ENCODE measurements at regions not wholly inside any gene's neighbourhood (a gene's known extent, or its start where the extent isn't known, plus 50 kb on each side); places are given as distances from the start of the nearest gene placed in this dataset.
"Not testable (repeated sequence)": the region's sequence is repeated elsewhere in the genome, so short reads cannot be mapped to it uniquely, and the experiment has no call there.

DNA sequence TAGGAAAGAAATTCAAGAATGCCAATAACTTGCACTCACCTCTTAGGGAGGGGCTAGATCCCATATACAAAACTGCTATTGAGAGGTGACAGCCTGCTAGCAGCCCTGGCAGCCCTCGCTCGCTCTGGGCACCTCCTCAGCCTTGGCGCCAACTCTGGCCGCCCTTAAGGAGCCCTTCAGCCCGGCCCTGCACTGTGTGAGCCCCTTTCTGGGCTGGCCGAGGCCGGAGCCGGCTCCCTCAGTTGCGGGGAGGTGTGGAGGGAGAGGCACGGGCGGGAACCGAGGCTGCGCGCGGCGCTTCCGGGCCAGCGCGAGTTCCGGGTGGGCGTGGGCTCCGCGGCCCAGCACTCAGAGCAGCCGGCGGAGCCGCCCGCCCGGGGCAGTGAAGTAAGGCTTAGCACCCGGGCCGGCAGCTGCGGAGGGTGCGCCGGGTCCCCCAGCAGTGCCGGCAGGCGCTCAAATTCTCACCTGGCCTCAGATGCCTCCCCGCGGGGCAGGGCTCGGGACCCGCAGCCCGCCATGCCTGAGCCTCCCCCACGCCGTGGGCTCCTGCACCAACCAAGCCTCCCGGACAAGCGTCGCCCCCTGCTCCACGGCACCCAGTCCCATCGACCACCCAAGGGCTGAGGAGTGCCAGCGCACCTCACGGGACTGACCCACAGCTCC, 329.9 kb downstream of the FAM181B start:
- no peaks in the 10 kb centered on the region for H3K27me3 ChIP-seq
- H3K4me1 ChIP-seq: no peaks in the 10 kb centered on the region
- H3K27ac ChIP-seq: no peak overlapping the region
- no peaks in the 10 kb centered on the region for H3K36me3 ChIP-seq
- H3K4me3 ChIP-seq: no peak overlapping the region
- H3K9me3 ChIP-seq: no peaks in the 10 kb centered on the region
- DNase-seq: peak in 1 of 5 donors; percentile 53
- 94 to 100% (median 96%) methylated on average over 3 to 49 of the region's 49 CpGs for WGBS, 4 donors
- no peak for ATAC-seq
- TF ChIP-seq, protein P1, sequence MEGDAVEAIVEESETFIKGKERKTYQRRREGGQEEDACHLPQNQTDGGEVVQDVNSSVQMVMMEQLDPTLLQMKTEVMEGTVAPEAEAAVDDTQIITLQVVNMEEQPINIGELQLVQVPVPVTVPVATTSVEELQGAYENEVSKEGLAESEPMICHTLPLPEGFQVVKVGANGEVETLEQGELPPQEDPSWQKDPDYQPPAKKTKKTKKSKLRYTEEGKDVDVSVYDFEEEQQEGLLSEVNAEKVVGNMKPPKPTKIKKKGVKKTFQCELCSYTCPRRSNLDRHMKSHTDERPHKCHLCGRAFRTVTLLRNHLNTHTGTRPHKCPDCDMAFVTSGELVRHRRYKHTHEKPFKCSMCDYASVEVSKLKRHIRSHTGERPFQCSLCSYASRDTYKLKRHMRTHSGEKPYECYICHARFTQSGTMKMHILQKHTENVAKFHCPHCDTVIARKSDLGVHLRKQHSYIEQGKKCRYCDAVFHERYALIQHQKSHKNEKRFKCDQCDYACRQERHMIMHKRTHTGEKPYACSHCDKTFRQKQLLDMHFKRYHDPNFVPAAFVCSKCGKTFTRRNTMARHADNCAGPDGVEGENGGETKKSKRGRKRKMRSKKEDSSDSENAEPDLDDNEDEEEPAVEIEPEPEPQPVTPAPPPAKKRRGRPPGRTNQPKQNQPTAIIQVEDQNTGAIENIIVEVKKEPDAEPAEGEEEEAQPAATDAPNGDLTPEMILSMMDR (IDR thresholded peaks at IDR 0.05): no peak
- TF ChIP-seq POLR2A (IDR thresholded peaks at IDR 0.05): no peak
- intact Hi-C loops (cut with DNase I): no loop called here

DNA sequence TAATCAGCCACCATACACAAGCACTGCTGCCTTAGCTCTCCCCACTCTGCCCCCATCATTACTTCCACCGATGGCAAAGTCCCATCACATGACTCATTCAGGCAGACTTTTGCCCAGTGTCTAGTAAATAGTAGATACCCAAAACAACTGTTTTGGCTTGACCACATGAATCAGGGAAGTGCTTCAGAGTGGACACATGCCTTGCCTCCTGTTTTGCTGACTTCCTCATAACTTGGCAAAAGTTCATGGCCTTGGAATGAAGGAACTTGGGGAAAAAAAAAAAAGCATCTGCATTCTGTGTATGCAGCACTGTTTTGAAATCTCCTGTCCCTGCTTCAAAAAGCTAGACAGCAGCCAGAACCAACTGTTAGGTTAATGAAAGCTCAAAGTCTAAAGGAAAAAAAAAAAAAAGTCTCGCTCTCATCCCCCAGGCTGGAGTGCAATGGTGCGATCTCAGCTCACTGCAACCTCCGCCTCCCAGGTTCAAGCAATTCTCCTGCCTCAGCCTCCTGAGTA, 335.3 kb downstream of the FAM181B start:
- Histone ChIP-seq H3K4me3 (no peak overlapping the region), H3K4me1 (no peaks in the 10 kb centered on the region), H3K27ac (no peak overlapping the region), H3K27me3 (no peaks in the 10 kb centered on the region), H3K36me3 (no peaks in the 10 kb centered on the region), H3K9me3 (peaks cover 0 to 6% (median 0%) of the 10 kb centered on the region in 12 donors)
- ATAC-seq (peak in 3 of 4 donors; percentile 24 to 63 (median 34)), DNase-seq (peak in 1 of 5 donors; percentile 20)
- TF ChIP-seq, protein P1 (IDR thresholded peaks at IDR 0.05): no peak
- no peak for TF ChIP-seq POLR2A (IDR thresholded peaks at IDR 0.05)
- WGBS, 4 donors: 67 to 75% (median 72%) methylated on average over 4 of the region's 4 CpGs
- intact Hi-C loops (cut with DNase I): no loop called here

DNA sequence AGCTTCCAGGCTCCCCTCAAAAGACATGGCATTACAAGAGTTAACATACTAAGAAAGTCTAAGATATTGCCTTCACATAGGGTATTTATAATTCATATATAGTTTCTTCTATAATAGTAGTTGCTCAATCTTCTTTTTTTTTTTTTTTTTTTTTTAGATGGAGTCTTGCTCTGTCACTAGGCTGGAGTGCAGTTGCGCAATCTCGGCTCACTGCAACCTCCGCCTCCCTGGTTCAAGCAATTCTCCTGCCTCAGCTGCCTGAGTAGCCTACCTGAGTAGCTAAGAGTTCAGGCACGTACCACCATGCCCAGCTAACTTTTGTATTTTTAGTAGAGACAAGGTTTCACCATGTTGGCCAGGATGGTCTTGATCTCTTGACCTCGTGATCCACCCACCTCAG, 337.0 kb downstream of the FAM181B start:
- not testable (repeated sequence) for DNase-seq

DNA sequence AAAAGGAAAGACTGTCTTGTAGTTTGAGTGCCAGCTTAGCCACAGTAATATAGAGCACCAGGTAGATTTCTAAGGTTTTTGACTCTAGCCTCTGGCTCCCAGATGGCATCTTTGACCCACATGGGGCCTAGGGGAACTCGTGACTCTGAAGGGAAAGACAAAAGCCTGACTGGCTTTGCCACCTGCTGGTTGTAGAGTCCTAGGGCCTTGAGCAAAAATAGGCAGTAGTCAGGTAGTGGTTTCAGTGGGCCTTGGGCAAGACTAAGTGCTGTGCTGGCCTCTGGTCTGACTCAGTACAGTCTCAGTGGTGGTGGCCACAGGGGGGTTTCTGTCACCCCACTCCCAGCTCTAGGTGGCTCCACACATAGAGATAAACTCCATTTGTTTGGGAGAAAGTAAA, 349.4 kb downstream of the FAM181B start:
- DNase-seq (no peak), ATAC-seq (no peak)
- no peaks in the 10 kb centered on the region for H3K27me3 ChIP-seq
- no peak for TF ChIP-seq POLR2A (IDR thresholded peaks at IDR 0.05)
- TF ChIP-seq, protein P1 (IDR thresholded peaks at IDR 0.05): no peak
- H3K36me3 ChIP-seq: no peaks in the 10 kb centered on the region
- 26 to 37% (median 35%) methylated on average over 1 of the region's 1 CpG for WGBS, 4 donors
- peaks cover 0 to 10% (median 0%) of the 10 kb centered on the region in 12 donors for H3K9me3 ChIP-seq
- intact Hi-C loops (cut with DNase I): no loop called here
- H3K4me1 ChIP-seq: no peaks in the 10 kb centered on the region
- no peak overlapping the region for H3K27ac ChIP-seq
- H3K4me3 ChIP-seq: no peak overlapping the region

More for the DNA sequence above, 337.0 kb downstream of the FAM181B start:
- intact Hi-C loops (cut with DNase I); H3K4me1 ChIP-seq; H3K36me3 ChIP-seq; ATAC-seq; H3K4me3 ChIP-seq; H3K27me3 ChIP-seq; H3K27ac ChIP-seq: not testable (repeated sequence)
- peaks cover 0 to 13% (median 3%) of the 10 kb centered on the region in 12 donors for H3K9me3 ChIP-seq
- 82 to 89% (median 87%) methylated on average over 5 of the region's 5 CpGs for WGBS, 4 donors

Data from heart left ventricle (tissue), 16 donors.